K562 (cell line): ENCODE measurements at regions not wholly inside any gene's neighbourhood (a gene's known extent, or its start where the extent isn't known, plus 50 kb on each side); places are given as distances from the start of the nearest gene placed in this dataset.

Source experiments
- ATAC-seq: fragments of 200-7000 bp; cut with Tn5 transposase; 3 replicates; pipeline ENCODE4 v1.9.1; 2020; ENCODE audit warnings: moderate library complexity
- BruUV-seq: library from RNA; stranded (reverse); fragments of 400-500 nt; replicated peaks from 2 replicates; lab custom pipeline; 2021; lab: Mats Ljungman, UMichigan
- CTCF ChIA-PET: fragments of 300-600 bp; formaldehyde crosslinking; extraction: SDS; loops from one replicate; lab custom pipeline; 2021; ENCODE audit warnings: low intra/inter-chr PET ratio; lab: Yijun Ruan, JAX
- POLR2A ChIA-PET: fragments of 300-600, 350-650 bp; sonication (Branson Sonifier 250); formaldehyde crosslinking; extraction: SDS; loops from one replicate; lab custom pipeline; 2021; ENCODE audit warnings: antibody characterized with exemption, inconsistent platforms; lab: Yijun Ruan, JAX
- DNase-seq, 4 experiments: peaks; one replicate each; pipeline versions ENCODE4 v3.0.0 to v3.0.0-alpha.2; 2011 to 2018; ENCODE audit warnings: low spot score in 3 of 4, mixed read lengths in 3 of 4; ENCODE audit errors: extremely low read depth in 1 of 4
- FAIRE-seq: peaks from 2 replicates; lab custom pipeline; 2011; peaks lifted over from hg19 to GRCh38; lab: Jason Lieb, UNC
- H2AFZ ChIP-seq: 2 replicates; pipeline ENCODE4 v1.6.0; 2011; ENCODE audit warnings: low read depth, low read length, control low read depth, inconsistent platforms
- H3K27ac ChIP-seq: fragments of 200-600 bp; 3 replicates; pipeline ENCODE4 v1.8.0; 2011; ENCODE audit warnings: low read depth, mild to moderate bottlenecking, control low read depth, inconsistent platforms, low read length, moderate library complexity, mixed read lengths; ENCODE audit errors: extremely low read depth
- H3K27me3 ChIP-seq, 2 experiments: fragments of 300-600 bp in 1 of 2; 2 replicates in 1 of 2; 3 replicates in 1 of 2; pipeline versions ENCODE4 v1.6.0 to v1.8.0; 2011; ENCODE audit warnings: inconsistent platforms in 2 of 2, low read length in 2 of 2, mild to moderate bottlenecking in 1 of 2, mixed read lengths in 1 of 2, moderate library complexity in 1 of 2; ENCODE audit not compliant: control insufficient read depth in 2 of 2, insufficient read depth in 2 of 2
- H3K36me3 ChIP-seq: fragments of 300-600 bp; 3 replicates; pipeline ENCODE4 v1.8.0; 2011; ENCODE audit warnings: mild to moderate bottlenecking, low read length, inconsistent platforms; ENCODE audit not compliant: control insufficient read depth, insufficient read depth
- H3K4me1 ChIP-seq, 2 experiments: fragments of 200-600 bp in 1 of 2; replicated peaks in 1 of 2; 2 replicates in 1 of 2; 3 replicates in 1 of 2; pipeline versions ENCODE4 v1.5.1 to v1.8.0; 2011; ENCODE audit warnings: inconsistent platforms in 2 of 2, low read length in 2 of 2, mild to moderate bottlenecking in 1 of 2, mixed read lengths in 1 of 2, moderate library complexity in 1 of 2; ENCODE audit not compliant: control insufficient read depth in 2 of 2, insufficient read depth in 2 of 2
- H3K4me2 ChIP-seq: 2 replicates; pipeline ENCODE4 v1.6.1; 2011; ENCODE audit warnings: low read length, control low read depth, inconsistent platforms, mixed read lengths; ENCODE audit not compliant: insufficient read depth
- H3K4me3 ChIP-seq: fragments of 200-600 bp; sonication (generic), shearing (Covaris generic); 2 replicates; pipeline ENCODE4 v1.5.1; 2016; ENCODE audit warnings: control low read depth, inconsistent platforms
- H3K79me2 ChIP-seq: fragments of 200-600 bp; 3 replicates; pipeline ENCODE4 v1.8.0; 2011; ENCODE audit warnings: low read length, inconsistent platforms; ENCODE audit not compliant: control insufficient read depth, insufficient read depth
- H3K9ac ChIP-seq, 2 experiments: 2 replicates each; pipeline versions ENCODE4 v1.6.0 to v1.6.1; 2011; ENCODE audit warnings: low read depth in 2 of 2, low read length in 2 of 2, control low read depth in 1 of 2, inconsistent platforms in 1 of 2, mild to moderate bottlenecking in 1 of 2, mixed read lengths in 1 of 2; ENCODE audit not compliant: insufficient read depth in 1 of 2
- H3K9me1 ChIP-seq: one replicate; pipeline ENCODE4 v1.6.0; 2011; ENCODE audit warnings: inconsistent platforms, mild to moderate bottlenecking, low read length, moderate library complexity; ENCODE audit not compliant: control insufficient read depth, insufficient read depth
- H3K9me3 ChIP-seq: replicated peaks from 2 replicates; pipeline ENCODE4 v1.5.1; 2011; ENCODE audit warnings: low read depth, low read length, inconsistent platforms; ENCODE audit not compliant: control insufficient read depth, insufficient read depth
- H4K20me1 ChIP-seq: replicated peaks from 2 replicates; pipeline ENCODE4 v1.6.1; 2011; ENCODE audit warnings: low read length, inconsistent platforms, mixed read lengths; ENCODE audit not compliant: control insufficient read depth, insufficient read depth
- COPS2 ChIP-seq: fragments of 450-650 bp; conservative IDR thresholded peaks from 2 replicates; pipeline ENCODE4 v1.6.1; 2016; ENCODE audit warnings: mild to moderate bottlenecking, moderate library complexity
- E2F3 ChIP-seq: fragments of 250-450 bp; sonication (Bioruptor Pico); IDR thresholded peaks from 2 replicates; pipeline ENCODE4 v1.4.0; 2020; ENCODE audit warnings: mild to moderate bottlenecking
- MCM7 ChIP-seq, 2 experiments: fragments of 450-650 bp; IDR thresholded peaks; 2 replicates each; pipeline ENCODE4 v1.6.1; 2016 to 2018
- MTA3 ChIP-seq: fragments of 450-650 bp; formaldehyde crosslinking; IDR thresholded peaks from 2 replicates; pipeline ENCODE4 v1.6.1; 2017; ENCODE audit warnings: mild to moderate bottlenecking, borderline replicate concordance
- NR2C2 ChIP-seq, 2 experiments: fragments of 200-800 bp in 1 of 2; sonication (Bioruptor generic) in 1 of 2; sonication (generic) in 1 of 2; formaldehyde crosslinking in 1 of 2; IDR thresholded peaks; 2 replicates each; pipeline versions ENCODE4 v1.6.1 to v1.8.0; 2016 to 2022; ENCODE audit warnings: mild to moderate bottlenecking in 1 of 2, missing compliant biosample characterization in 1 of 2, missing genetic modification characterization in 1 of 2, missing genetic modification reagents in 1 of 2
- POLR2AphosphoS5 ChIP-seq: IDR thresholded peaks from 2 replicates; pipeline ENCODE4 v1.6.1; 2011; ENCODE audit warnings: mild to moderate bottlenecking, low read depth, low read length, moderate library complexity; ENCODE audit not compliant: control insufficient read depth, insufficient read depth
- PRPF4 ChIP-seq: fragments of 200-400 bp; formaldehyde crosslinking; IDR thresholded peaks from one replicate; pipeline ENCODE4 v1.6.1; 2017; ENCODE audit warnings: low read length, low read depth, mild to moderate bottlenecking; ENCODE audit not compliant: insufficient read depth, poor library complexity, severe bottlenecking
- RBM17 ChIP-seq: fragments of 200-400 bp; formaldehyde crosslinking; IDR thresholded peaks from 2 replicates; pipeline ENCODE4 v1.6.1; 2017; ENCODE audit warnings: low read depth, mild to moderate bottlenecking, low read length, borderline replicate concordance
- RBM34 ChIP-seq: fragments of 200-400 bp; formaldehyde crosslinking; IDR thresholded peaks from 2 replicates; pipeline ENCODE4 v1.6.1; 2018; ENCODE audit warnings: low read length, borderline replicate concordance; ENCODE audit not compliant: insufficient read depth
- SIRT6 ChIP-seq: IDR thresholded peaks from one replicate; pipeline ENCODE4 v1.6.1; 2012; ENCODE audit warnings: low read depth, mild to moderate bottlenecking, control low read depth, inconsistent platforms, low read length, moderate library complexity
- TFAM ChIP-seq: fragments of 250-450 bp; sonication (Bioruptor Pico); conservative IDR thresholded peaks from 2 replicates; pipeline ENCODE4 v1.5.0; 2021; ENCODE audit warnings: mild to moderate bottlenecking, moderate library complexity
- THRAP3 ChIP-seq: fragments of 450-650 bp; IDR thresholded peaks from 2 replicates; pipeline ENCODE4 v1.6.1; 2016; ENCODE audit warnings: mild to moderate bottlenecking, inconsistent platforms, borderline replicate concordance
- ZNF146 ChIP-seq: IDR thresholded peaks from one replicate; pipeline ENCODE4 v1.6.1; 2018; ENCODE audit warnings: missing compliant biosample characterization; ENCODE audit not compliant: unreplicated experiment
- ZNF561 ChIP-seq: fragments of 450-650 bp; formaldehyde crosslinking; conservative IDR thresholded peaks from 2 replicates; pipeline ENCODE4 v1.4.0; 2020; ENCODE audit warnings: mild to moderate bottlenecking, moderate library complexity
- ZNF707 ChIP-seq: fragments of 250-450 bp; sonication (Bioruptor Pico); conservative IDR thresholded peaks from 2 replicates; pipeline ENCODE4 v1.8.0; 2022; ENCODE audit warnings: inconsistent platforms, mild to moderate bottlenecking, moderate library complexity
- WGBS: fragments of 100-300 bp; shearing (Covaris generic); methylation state at CpG from one replicate; pipeline ENCODE4 v1.1.6; 2016; ENCODE audit warnings: low coverage, mixed read lengths; ENCODE audit not compliant: insufficient coverage; ENCODE audit errors: missing lambda C conversion rate; 5-methylcytosine and 5-hydroxymethylcytosine counted together
- in situ Hi-C: fragments of 300-500 bp; cut with MboI; formaldehyde crosslinking; loops from 4 replicates; pipeline ENCODE4 v1.15.0; 2018; ENCODE audit warnings: inconsistent platforms, mixed read lengths
- intact Hi-C: fragments of 100-400 bp; cut with micrococcal nuclease; formaldehyde crosslinking; loops from 2 replicates; pipeline ENCODE4 v1.14.2; 2022
- TF ChIP-seq, protein P1 (sequence below), 2 experiments: fragments of 450-650 bp; IDR thresholded peaks; 2 replicates each; pipeline ENCODE4 v1.6.1; 2016
- TF ChIP-seq, protein P2 (sequence below): fragments of 450-650 bp; IDR thresholded peaks from 2 replicates; pipeline ENCODE4 v1.6.1; 2014; ENCODE audit warnings: low read depth, mild to moderate bottlenecking, moderate library complexity, borderline replicate concordance

DNA sequence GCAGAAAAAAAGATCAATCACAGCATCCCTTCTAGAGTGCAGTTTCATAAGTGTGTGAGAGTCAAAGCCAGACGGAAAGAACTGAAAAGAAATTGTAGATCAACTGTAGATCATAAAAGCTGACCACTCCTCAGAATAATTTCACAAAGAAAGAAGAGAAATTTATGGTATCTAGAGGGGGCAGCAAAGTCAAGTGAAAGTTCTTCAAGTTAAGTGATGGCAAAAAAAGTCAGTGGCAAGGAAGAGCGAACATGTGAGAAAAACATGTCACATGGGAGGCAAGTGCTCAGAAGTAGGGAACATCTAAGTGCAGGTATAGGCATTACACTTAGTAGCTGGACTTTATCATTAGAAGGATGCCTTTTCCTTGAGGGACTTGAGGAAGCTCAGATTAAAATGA, 245.1 kb upstream of the ISL1 start:
- FAIRE-seq (no peak), DNase-seq (no peak), ATAC-seq (no peak)
- TF ChIP-seq ZNF146, result no peak
- TF ChIP-seq ZNF707 (CRISPR knock-in tag), result no peak
- no peak for TF ChIP-seq MTA3
- TF ChIP-seq POLR2AphosphoS5, result no peak
- TF ChIP-seq PRPF4, result no peak
- no peak for TF ChIP-seq THRAP3
- TF ChIP-seq MCM7 (IDR thresholded peaks at IDR 0.05), result no peak
- TF ChIP-seq ZNF561 (CRISPR knock-in tag), result no peak
- TF ChIP-seq NR2C2 (CRISPR knock-in tag; IDR thresholded peaks at IDR 0.05), result no peak
- no peak for TF ChIP-seq NR2C2 (tag; IDR thresholded peaks at IDR 0.05)
- TF ChIP-seq, protein P1, sequence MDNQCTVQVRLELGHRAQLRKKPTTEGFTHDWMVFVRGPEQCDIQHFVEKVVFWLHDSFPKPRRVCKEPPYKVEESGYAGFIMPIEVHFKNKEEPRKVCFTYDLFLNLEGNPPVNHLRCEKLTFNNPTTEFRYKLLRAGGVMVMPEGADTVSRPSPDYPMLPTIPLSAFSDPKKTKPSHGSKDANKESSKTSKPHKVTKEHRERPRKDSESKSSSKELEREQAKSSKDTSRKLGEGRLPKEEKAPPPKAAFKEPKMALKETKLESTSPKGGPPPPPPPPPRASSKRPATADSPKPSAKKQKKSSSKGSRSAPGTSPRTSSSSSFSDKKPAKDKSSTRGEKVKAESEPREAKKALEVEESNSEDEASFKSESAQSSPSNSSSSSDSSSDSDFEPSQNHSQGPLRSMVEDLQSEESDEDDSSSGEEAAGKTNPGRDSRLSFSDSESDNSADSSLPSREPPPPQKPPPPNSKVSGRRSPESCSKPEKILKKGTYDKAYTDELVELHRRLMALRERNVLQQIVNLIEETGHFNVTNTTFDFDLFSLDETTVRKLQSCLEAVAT (IDR thresholded peaks at IDR 0.05), result no peak
- TF ChIP-seq COPS2, result no peak
- TF ChIP-seq E2F3 (CRISPR knock-in tag), result no peak
- TF ChIP-seq RBM17, result no peak
- TF ChIP-seq, protein P2, sequence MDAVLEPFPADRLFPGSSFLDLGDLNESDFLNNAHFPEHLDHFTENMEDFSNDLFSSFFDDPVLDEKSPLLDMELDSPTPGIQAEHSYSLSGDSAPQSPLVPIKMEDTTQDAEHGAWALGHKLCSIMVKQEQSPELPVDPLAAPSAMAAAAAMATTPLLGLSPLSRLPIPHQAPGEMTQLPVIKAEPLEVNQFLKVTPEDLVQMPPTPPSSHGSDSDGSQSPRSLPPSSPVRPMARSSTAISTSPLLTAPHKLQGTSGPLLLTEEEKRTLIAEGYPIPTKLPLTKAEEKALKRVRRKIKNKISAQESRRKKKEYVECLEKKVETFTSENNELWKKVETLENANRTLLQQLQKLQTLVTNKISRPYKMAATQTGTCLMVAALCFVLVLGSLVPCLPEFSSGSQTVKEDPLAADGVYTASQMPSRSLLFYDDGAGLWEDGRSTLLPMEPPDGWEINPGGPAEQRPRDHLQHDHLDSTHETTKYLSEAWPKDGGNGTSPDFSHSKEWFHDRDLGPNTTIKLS, result no peak
- no peak for TF ChIP-seq TFAM (CRISPR knock-in tag)
- TF ChIP-seq SIRT6, result no peak
- no peak for TF ChIP-seq RBM34
- Histone ChIP-seq H3K79me2 (no peaks in the 10 kb centered on the region), H3K27ac (no peak overlapping the region), H4K20me1 (no peaks in the 10 kb centered on the region), H3K9me3 (no peaks in the 10 kb centered on the region), H3K36me3 (no peaks in the 10 kb centered on the region), H3K27me3 (no peaks in the 10 kb centered on the region), H3K9ac (no peak overlapping the region), H3K9me1 (no peaks in the 10 kb centered on the region), H3K4me1 (no peaks in the 10 kb centered on the region), H2AFZ (no peak overlapping the region), H3K4me2 (no peak overlapping the region), H3K4me3 (no peak overlapping the region)
- CTCF ChIA-PET, result no interaction called here
- 0% methylated on average over 2 of the region's 2 CpGs for WGBS
- no TSS peak for BruUV-seq
- intact Hi-C loops (no loop called here), in situ Hi-C loops (no loop called here)
- POLR2A ChIA-PET, result no interaction called here
